GM12875 (cell line): ENCODE measurements at regions not wholly inside any gene's neighbourhood (a gene's known extent, or its start where the extent isn't known, plus 50 kb on each side); places are given as distances from the start of the nearest gene placed in this dataset.

Experiments
- H3K4me3 ChIP-seq: one replicate; pipeline ENCODE4 v1.5.1; 2011; ENCODE audit warnings: low read depth, low read length, control low read depth
- TF ChIP-seq, protein P1 (sequence below): IDR thresholded peaks from 2 replicates; pipeline ENCODE4 v1.5.1; 2011; ENCODE audit warnings: low read depth, mild to moderate bottlenecking, control low read depth, inconsistent platforms, low read length, moderate library complexity, borderline replicate concordance; ENCODE audit not compliant: insufficient read depth

DNA sequence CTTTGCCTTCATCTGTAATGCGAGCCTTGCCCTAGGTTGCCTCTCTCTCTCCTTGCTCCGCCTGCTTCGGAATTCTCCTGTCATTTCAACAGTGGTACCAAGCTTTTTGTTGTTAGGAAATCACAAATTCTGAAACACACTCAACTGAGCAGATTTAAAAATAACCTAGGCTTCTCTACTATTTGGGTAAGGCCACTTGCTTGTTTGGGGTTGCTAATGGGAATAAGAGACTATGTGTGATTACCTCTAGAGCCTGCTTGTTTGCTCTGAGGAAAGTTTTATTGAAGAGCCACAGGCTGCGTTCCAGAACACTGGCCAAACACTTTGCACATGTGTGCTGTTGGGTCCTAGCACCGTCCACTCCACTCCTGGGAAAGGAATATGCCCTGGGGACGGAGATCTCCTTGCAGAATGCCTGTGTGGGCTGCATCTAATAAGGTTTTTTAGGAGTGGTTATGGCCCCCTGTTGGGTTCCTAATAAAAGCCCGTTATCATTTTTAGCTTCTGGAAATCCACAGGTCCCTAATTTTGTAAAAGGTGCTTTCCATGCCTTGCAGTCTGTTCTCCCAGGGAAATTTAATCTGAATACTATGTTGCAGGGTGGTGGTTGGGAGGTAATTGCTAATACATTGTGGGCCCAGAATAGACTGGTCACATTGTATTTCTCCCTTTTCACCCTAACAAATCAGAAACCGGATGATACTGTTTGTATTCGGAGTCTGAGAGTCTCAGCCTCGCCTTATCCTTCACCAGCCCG is 68.7 kb upstream of the KLF6 start:
- TF ChIP-seq, protein P1, sequence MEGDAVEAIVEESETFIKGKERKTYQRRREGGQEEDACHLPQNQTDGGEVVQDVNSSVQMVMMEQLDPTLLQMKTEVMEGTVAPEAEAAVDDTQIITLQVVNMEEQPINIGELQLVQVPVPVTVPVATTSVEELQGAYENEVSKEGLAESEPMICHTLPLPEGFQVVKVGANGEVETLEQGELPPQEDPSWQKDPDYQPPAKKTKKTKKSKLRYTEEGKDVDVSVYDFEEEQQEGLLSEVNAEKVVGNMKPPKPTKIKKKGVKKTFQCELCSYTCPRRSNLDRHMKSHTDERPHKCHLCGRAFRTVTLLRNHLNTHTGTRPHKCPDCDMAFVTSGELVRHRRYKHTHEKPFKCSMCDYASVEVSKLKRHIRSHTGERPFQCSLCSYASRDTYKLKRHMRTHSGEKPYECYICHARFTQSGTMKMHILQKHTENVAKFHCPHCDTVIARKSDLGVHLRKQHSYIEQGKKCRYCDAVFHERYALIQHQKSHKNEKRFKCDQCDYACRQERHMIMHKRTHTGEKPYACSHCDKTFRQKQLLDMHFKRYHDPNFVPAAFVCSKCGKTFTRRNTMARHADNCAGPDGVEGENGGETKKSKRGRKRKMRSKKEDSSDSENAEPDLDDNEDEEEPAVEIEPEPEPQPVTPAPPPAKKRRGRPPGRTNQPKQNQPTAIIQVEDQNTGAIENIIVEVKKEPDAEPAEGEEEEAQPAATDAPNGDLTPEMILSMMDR: no peak
- no peak overlapping the region for H3K4me3 ChIP-seq

DNA sequence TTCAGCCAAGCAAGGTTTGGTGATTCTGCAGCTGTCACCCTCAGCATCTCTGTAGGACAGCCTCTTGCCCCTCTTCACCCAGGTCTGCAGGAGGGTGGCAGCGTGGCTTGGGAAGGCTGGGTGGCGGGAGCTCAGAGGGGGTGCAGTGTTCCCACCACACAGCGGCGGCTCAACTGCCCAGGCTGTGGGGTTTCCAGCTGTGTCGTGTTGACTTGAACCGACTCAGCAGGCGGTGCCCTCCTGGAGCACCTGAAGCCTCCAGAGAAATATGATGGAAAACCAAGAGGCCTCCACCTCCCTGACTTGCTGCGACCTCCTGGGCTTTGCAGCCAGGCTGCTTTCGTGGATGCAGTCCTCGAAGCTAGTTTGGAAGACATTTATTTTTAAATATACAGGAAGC is 68.0 kb upstream of the KLF6 start:
- H3K4me3 ChIP-seq: no peak overlapping the region
- TF ChIP-seq, protein P1: no peak

DNA sequence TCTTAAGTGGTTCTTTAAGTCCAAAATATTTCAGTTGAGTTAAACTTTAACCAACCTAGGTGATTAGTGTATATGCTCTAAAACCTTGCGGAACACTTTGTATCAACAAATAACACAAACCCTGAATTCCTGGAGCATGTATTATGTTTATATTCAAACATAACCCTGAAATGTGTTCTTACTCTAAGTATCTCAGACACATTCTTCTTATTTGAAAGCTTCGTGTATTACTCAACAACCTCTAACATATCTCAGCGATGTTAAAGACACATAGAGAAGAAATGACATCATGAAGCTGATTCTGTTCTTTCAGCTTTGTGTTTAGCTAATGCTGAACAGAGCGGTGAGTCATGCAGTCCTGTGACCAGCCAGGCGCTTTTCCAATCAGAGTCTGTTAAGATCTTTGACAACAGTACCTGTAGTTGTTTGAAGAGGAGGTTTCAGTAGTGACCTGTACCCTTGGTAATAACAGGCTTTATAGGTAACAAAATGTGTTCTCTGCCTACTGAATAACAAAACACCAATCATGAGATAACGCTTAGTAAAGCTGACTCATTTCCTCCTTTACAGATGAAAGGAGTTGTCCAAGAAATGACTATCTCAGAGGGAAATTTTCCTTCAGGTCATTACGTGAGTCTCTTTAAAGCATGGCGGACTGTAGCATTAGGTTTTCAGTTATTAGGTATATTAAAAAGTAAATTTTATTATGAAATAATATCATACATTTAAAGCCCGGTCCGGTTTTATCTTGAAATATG is 67.3 kb upstream of the KLF6 start:
- H3K4me3 ChIP-seq: no peak overlapping the region
- TF ChIP-seq, protein P1: no peak

DNA sequence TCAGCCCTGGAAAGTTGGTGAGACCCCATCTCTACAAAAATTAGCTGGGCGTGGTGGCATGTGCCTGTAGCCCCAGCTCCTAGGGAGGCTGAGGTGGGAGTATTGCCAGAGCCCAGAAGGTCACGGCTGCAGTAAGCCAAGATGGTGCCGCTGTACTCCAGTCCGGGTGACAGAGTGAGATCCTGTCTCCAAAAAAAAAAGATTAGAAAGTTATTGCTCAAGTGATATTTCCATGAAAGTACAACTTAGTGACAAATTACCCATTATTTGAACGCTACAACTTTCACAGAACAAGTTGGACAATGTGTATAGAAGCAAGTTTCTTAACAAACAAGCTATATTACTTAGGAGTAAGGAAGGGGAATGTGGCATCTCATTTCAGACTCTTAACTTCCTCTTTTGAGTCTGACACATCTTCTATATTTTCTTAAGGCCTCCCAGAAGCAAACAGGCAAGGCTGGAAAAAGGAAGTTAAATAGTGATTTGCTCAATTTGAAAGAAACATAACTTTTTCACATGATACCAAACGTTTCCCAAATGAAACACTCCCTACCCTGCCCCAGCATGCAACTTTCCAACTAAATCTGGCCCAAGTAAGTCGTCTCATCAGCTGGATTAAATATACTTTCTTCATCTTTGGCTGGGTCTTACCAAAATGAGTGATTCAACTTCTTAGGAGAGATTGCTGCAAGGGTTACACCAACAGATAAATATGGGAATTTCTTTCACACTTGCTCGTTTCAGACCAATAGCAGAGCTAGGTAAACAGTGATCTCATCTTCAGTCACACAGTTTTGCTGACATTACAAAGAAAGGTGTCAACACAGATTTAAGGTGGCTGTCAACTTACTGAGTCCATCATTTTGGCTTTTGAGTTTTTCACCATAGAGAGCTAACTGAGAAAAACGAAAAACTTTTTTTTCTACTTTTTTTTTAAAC is 66.3 kb upstream of the KLF6 start:
- no peak overlapping the region for H3K4me3 ChIP-seq
- TF ChIP-seq, protein P1: no peak

DNA sequence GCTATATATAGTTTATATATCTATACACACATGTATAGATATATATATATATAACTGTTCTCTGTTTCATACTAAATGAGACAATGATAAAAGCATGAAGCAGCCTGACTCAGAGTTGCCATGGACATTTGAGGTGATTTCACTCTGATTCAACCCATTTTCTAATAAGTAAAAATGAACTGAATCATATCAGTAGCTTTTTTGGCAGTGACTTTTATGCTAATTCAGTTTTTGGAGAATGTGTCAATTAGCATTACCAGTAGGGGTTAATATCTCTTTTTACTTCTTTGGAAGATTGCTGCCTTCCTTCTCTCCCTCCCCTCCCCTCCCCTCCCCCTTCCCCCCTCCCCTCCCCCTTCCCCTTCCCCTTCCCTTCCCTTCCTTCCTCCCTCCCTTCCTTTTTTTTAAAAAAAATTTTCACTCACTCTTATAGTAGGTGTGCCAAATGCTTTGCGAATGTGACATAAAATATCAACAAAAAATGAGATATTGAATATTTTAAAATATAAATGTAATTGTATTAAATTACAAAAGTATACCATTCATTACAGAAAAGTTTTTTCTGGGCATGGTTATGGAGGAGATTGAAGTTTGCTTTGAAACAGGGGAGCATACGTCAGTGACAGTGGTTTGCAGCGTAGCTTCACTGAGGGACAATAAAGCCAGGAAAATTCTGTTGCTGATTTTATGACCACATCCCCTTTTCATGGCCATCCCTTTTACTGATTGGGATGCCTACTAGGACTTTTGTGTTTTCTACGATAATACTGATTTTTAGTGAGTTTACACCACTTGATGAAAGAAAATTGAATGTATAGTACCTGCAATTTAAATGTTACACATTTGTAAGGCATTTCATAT is 64.0 kb upstream of the KLF6 start:
- no peak overlapping the region for H3K4me3 ChIP-seq
- TF ChIP-seq, protein P1: no peak

DNA sequence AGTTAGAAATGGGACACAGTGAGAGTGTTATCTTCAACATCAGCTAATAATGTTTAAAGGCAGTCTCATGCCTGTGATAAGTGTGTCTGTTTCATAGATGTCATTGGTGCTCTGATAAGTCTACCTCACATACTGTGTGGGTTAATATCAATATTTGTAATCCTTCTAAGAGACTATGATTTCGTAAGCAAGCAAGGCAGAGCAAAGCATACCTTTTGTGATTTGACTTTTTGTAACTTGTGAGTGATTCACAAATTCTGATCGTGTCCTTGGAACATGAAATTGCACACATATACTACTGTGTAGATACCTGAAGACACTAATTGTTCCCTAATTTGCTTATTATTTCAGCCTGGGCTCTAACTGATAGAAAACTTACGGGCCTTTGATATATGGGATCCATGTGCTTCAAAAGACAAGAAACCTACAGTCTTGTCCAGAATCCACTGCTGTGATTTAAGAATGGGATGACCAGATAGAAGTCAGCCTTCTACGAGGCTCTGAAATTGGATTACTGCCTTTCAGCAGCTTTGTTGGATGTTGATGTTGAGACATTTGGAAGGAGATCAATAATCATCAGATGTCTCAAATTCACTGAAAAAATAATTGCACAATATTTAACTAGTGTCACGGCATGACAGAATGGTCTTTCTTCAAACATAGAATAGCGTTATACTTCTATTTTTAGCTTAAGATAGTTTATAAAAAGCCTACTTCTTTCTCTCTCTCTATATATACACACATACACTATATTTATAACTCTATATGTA is 63.2 kb upstream of the KLF6 start:
- H3K4me3 ChIP-seq: no peak overlapping the region
- TF ChIP-seq, protein P1: no peak
